ENCODE measurements at regions not wholly inside any gene's neighbourhood (a gene's known extent, or its start where the extent isn't known, plus 50 kb on each side); places are given as distances from the start of the nearest gene placed in this dataset.

GRCh38 chr7:16189026-16189715 lies 232.2 kb downstream of the CRPPA start:
- Mint-ChIP-seq H3K27me3 (no peaks in the 10 kb centered on the region), H3K36me3 (no peaks in the 10 kb centered on the region), H3K4me3 (no peak overlapping the region), H3K9me3 (peaks cover 0 to 3% (median 0%) of the 10 kb centered on the region in 9 donors), H3K4me1 (no peaks in the 10 kb centered on the region), H3K27ac (no peak overlapping the region)
- POLR2A ChIA-PET = no interaction called here
- DNase-seq (no peak), ATAC-seq (no peak)

DNA sequence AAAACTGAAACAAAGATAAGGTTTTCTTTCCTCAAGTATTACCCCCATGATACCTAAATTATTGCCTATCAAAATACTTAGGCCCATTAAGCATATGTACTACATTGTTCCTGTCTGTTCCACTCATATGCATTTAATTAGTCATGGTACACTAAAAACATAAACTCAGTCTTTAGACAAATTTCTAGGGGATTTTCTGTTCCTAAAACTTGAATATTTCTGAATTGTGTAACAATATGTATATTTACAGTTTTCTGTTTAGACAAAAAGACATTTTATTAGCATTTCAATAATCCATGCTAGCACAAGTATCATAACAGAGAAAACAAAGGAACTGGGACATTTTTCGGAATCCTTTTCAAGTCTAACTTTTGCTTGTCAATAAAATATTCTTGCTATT lies 234.2 kb downstream of the CRPPA start:
- Mint-ChIP-seq H3K36me3 (no peaks in the 10 kb centered on the region), H3K4me3 (no peak overlapping the region), H3K9me3 (peaks cover 0 to 3% (median 0%) of the 10 kb centered on the region in 9 donors), H3K27ac (no peak overlapping the region), H3K4me1 (no peaks in the 10 kb centered on the region), H3K27me3 (no peaks in the 10 kb centered on the region)
- POLR2A ChIA-PET = no interaction called here
- no peak for ATAC-seq
- DNase-seq = no peak

- ATAC-seq = no peak
- Mint-ChIP-seq H3K27ac (no peak overlapping the region), H3K4me3 (no peak overlapping the region), H3K9me3 (no peaks in the 10 kb centered on the region), H3K36me3 (no peaks in the 10 kb centered on the region), H3K27me3 (no peaks in the 10 kb centered on the region), H3K4me1 (no peaks in the 10 kb centered on the region)
- no peak for DNase-seq
- POLR2A ChIA-PET = no interaction called here
Measured at GRCh38 chr7:16178585-16178984, 242.8 kb downstream of the CRPPA start.

DNA sequence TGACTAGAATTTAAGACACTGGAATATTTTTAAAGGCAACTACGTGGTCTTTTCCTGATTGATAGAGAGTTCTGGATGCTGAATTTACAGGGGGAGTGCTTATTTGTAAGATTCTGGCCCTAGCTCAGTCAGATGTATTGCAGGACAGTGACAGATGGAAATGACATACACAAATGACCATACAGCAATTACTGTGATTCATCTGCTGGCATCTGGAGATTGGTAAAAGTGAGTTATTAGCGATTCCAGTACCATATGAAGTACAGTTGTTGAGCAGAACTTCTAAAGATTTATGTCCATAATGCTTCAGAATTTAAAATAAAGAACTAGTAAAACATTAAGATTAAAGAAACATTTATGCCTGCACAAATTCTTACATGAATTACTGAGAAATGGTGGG lies 243.2 kb downstream of the CRPPA start:
- POLR2A ChIA-PET = no interaction called here
- no peak overlapping the region for H3K4me3 Mint-ChIP-seq
- H3K27me3 Mint-ChIP-seq = no peaks in the 10 kb centered on the region

DNA sequence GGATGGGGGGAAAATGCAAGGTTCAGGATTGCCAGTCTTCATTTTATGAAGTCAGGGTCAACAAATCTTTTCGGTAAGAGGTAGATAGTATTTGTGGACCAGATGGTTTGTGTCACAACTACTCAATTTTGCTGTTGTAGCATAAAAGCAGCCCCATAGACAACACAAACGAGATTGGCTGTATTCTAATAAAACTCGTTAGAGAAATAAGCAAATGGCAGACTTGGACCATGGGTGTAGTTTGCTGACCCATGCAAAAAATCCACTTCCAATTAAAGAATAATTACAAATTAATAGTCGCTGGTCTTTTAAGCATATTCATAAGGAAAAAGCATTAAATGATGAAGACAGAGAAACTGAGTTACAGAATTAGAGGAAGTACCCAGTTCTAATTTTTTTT lies 247.1 kb downstream of the CRPPA start:
- POLR2A ChIA-PET = no interaction called here
- DNase-seq (no peak), ATAC-seq (no peak)
- Mint-ChIP-seq H3K4me3 (no peak overlapping the region), H3K9me3 (no peaks in the 10 kb centered on the region), H3K4me1 (no peaks in the 10 kb centered on the region), H3K27me3 (no peaks in the 10 kb centered on the region), H3K27ac (no peak overlapping the region), H3K36me3 (peaks cover 0 to 11% (median 0%) of the 10 kb centered on the region in 3 donors)

More for the DNA sequence above, 243.2 kb downstream of the CRPPA start:
- DNase-seq = no peak
- Mint-ChIP-seq H3K27ac (no peak overlapping the region), H3K4me1 (no peaks in the 10 kb centered on the region), H3K36me3 (no peaks in the 10 kb centered on the region), H3K9me3 (no peaks in the 10 kb centered on the region)
- no peak for ATAC-seq

- H3K4me3 Mint-ChIP-seq = no peak overlapping the region
- ATAC-seq (no peak), DNase-seq (no peak)
- H3K9me3 Mint-ChIP-seq = peaks cover 0 to 6% (median 0%) of the 10 kb centered on the region in 9 donors
- no peak overlapping the region for H3K27ac Mint-ChIP-seq
- no peaks in the 10 kb centered on the region for H3K27me3 Mint-ChIP-seq
- peaks cover 0 to 11% (median 2%) of the 10 kb centered on the region in 3 donors for H3K36me3 Mint-ChIP-seq
- H3K4me1 Mint-ChIP-seq = no peaks in the 10 kb centered on the region
- POLR2A ChIA-PET = no interaction called here
Measured at GRCh38 chr7:16172366-16172765, 249.0 kb downstream of the CRPPA start.

GRCh38 chr7:16171928-16172327 lies 249.4 kb downstream of the CRPPA start:
- peaks cover 0 to 6% (median 0%) of the 10 kb centered on the region in 9 donors for H3K9me3 Mint-ChIP-seq
- no peaks in the 10 kb centered on the region for H3K4me1 Mint-ChIP-seq
- POLR2A ChIA-PET = no interaction called here
- no peak overlapping the region for H3K27ac Mint-ChIP-seq
- H3K27me3 Mint-ChIP-seq = no peaks in the 10 kb centered on the region
- DNase-seq (no peak), ATAC-seq (no peak)
- no peak overlapping the region for H3K4me3 Mint-ChIP-seq
- H3K36me3 Mint-ChIP-seq = peaks cover 0 to 11% (median 2%) of the 10 kb centered on the region in 3 donors

GRCh38 chr7:16170671-16171070 lies 250.7 kb downstream of the CRPPA start:
- DNase-seq = peak in 2 of 10 donors; percentile 4 to 42
- POLR2A ChIA-PET = no interaction called here
- H3K4me3 Mint-ChIP-seq = no peak overlapping the region

DNA sequence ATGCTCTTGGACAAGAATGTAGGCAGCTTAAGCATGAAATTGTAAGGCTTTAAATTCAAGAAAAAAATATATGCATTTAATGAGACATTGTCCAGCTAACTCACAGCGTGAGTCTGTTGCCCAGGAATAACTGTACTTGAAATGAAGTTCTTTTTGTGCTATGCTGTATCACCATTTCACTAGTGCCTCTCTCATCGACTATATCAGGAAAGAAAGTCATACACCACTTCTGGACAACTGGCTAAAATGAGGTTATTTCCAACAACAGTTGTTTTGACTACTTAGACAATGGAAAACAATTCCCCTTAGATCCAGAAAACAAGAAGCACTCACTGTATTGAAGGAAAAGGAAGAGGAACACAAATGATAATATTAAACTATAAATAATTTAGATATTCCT lies 251.8 kb downstream of the CRPPA start:
- no peaks in the 10 kb centered on the region for H3K27me3 Mint-ChIP-seq
- H3K27ac Mint-ChIP-seq = no peak overlapping the region
- H3K4me3 Mint-ChIP-seq = no peak overlapping the region
- peaks cover 0 to 6% (median 0%) of the 10 kb centered on the region in 9 donors for H3K9me3 Mint-ChIP-seq
- no peak for DNase-seq
- POLR2A ChIA-PET = no interaction called here
- H3K4me1 Mint-ChIP-seq = no peaks in the 10 kb centered on the region
- ATAC-seq = no peak
- peaks cover 0 to 15% (median 2%) of the 10 kb centered on the region in 3 donors for H3K36me3 Mint-ChIP-seq

More at GRCh38 chr7:16170671-16171070, 250.7 kb downstream of the CRPPA start:
- Mint-ChIP-seq H3K27ac (no peak overlapping the region), H3K4me1 (no peaks in the 10 kb centered on the region), H3K9me3 (peaks cover 0 to 6% (median 0%) of the 10 kb centered on the region in 9 donors), H3K27me3 (no peaks in the 10 kb centered on the region), H3K36me3 (peaks cover 0 to 15% (median 2%) of the 10 kb centered on the region in 3 donors)
- no peak for ATAC-seq

- no peaks in the 10 kb centered on the region for H3K4me1 Mint-ChIP-seq
- H3K9me3 Mint-ChIP-seq = peaks cover 0 to 19% (median 11%) of the 10 kb centered on the region in 9 donors
- no peak overlapping the region for H3K4me3 Mint-ChIP-seq
- ATAC-seq (no peak), DNase-seq (no peak)
- POLR2A ChIA-PET = no interaction called here
- peaks cover 0 to 21% (median 2%) of the 10 kb centered on the region in 3 donors for H3K36me3 Mint-ChIP-seq
- no peaks in the 10 kb centered on the region for H3K27me3 Mint-ChIP-seq
- no peak overlapping the region for H3K27ac Mint-ChIP-seq
Measured at GRCh38 chr7:16167526-16167925, 253.8 kb downstream of the CRPPA start.

DNA sequence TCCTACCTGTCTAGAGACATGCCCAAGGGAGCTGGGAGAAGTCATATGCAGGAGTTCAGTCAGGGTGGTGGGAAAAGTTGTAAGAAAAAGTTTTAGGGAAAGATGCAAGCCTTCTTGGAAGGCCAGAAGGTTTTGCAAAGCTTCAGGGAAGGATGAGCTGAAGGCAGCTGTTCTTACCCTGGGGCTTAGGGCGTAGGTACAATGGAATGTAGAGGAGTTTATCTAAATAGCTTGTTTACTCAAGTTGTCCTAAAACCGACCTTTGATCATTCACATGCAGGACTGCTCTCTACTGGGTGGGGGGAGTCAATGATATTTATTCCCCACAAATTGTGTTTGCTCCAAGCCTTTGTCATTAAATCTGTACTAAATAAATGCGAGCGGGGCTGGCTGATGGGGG lies 277.0 kb downstream of the CRPPA start:
- Mint-ChIP-seq H3K4me3 (no peak overlapping the region), H3K9me3 (peaks cover 11 to 54% (median 29%) of the 10 kb centered on the region in 9 donors), H3K4me1 (no peaks in the 10 kb centered on the region), H3K27ac (no peak overlapping the region), H3K36me3 (peaks cover 0 to 34% (median 9%) of the 10 kb centered on the region in 3 donors), H3K27me3 (no peaks in the 10 kb centered on the region)
- no peak for DNase-seq
- no peak for ATAC-seq
- POLR2A ChIA-PET = no interaction called here

GRCh38 chr7:16137944-16138343 lies 283.4 kb downstream of the CRPPA start:
- H3K36me3 Mint-ChIP-seq = peaks cover 0 to under 1% (median 0%) of the 10 kb centered on the region in 3 donors
- DNase-seq = no peak
- no peak for ATAC-seq
- no peaks in the 10 kb centered on the region for H3K4me1 Mint-ChIP-seq
- H3K27me3 Mint-ChIP-seq = no peaks in the 10 kb centered on the region
- POLR2A ChIA-PET = no interaction called here
- no peak overlapping the region for H3K27ac Mint-ChIP-seq
- peaks cover 0 to under 1% (median 0%) of the 10 kb centered on the region in 9 donors for H3K9me3 Mint-ChIP-seq
- no peak overlapping the region for H3K4me3 Mint-ChIP-seq

DNA sequence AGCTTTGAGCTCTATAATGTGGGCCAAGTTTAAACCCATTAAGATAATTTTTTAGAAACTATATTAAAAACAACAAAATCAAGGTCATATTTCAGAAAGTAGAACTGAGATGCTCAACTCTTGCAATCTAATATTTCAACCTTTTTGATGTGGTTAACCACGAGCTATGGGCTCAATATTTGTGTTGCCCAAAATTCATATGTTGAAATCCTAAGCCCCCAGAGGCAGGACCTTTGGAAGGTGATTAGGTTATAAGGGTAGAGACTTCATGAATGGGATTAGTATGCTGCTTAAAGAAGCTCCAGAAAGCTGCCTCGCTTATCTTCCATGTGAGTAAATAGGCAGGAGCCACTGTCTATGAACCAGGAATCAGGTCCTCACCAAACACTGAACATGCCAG lies 284.4 kb downstream of the CRPPA start:
- Mint-ChIP-seq H3K4me3 (no peak overlapping the region), H3K4me1 (no peaks in the 10 kb centered on the region)
- POLR2A ChIA-PET = no interaction called here

GRCh38 chr7:16135658-16136057 lies 285.7 kb downstream of the CRPPA start:
- Mint-ChIP-seq H3K4me3 (no peak overlapping the region), H3K9me3 (peaks cover 0 to 2% (median 0%) of the 10 kb centered on the region in 9 donors), H3K27ac (no peak overlapping the region), H3K27me3 (no peaks in the 10 kb centered on the region), H3K4me1 (no peaks in the 10 kb centered on the region), H3K36me3 (no peaks in the 10 kb centered on the region)
- POLR2A ChIA-PET = no interaction called here
- ATAC-seq (no peak), DNase-seq (no peak)

More for the DNA sequence above, 284.4 kb downstream of the CRPPA start:
- no peak overlapping the region for H3K27ac Mint-ChIP-seq
- no peak for DNase-seq
- H3K36me3 Mint-ChIP-seq = no peaks in the 10 kb centered on the region
- no peak for ATAC-seq
- H3K9me3 Mint-ChIP-seq = peaks cover 0 to 2% (median 0%) of the 10 kb centered on the region in 9 donors
- no peaks in the 10 kb centered on the region for H3K27me3 Mint-ChIP-seq
